H1 (cell line): ENCODE measurements at regions not wholly inside any gene's neighbourhood (a gene's known extent, or its start where the extent isn't known, plus 50 kb on each side); places are given as distances from the start of the nearest gene placed in this dataset.

ENCODE experiments used
- CTCF ChIA-PET: fragments of 300-600 bp; sonication (Branson Sonifier 250); formaldehyde crosslinking; loops from one replicate; lab custom pipeline; 2021; ENCODE audit not compliant: partially characterized antibody; lab: Charles Lee
- POLR2A ChIA-PET: fragments of 300-600 bp; sonication (Branson Sonifier 250); formaldehyde crosslinking; loops from one replicate; lab custom pipeline; 2021; ENCODE audit warnings: inconsistent platforms; ENCODE audit not compliant: partially characterized antibody; lab: Charles Lee
- DNase-seq, 2 experiments: peaks; one replicate each; pipeline versions ENCODE4 v3.0.0 to v3.0.0-alpha.2; 2010 to 2022; ENCODE audit warnings: low spot score in 2 of 2, low read depth in 1 of 2, mixed read lengths in 1 of 2
- FAIRE-seq: peaks from 2 replicates; lab custom pipeline; 2011; peaks lifted over from hg19 to GRCh38; lab: Jason Lieb, UNC
- H2AFZ ChIP-seq: 2 replicates; pipeline ENCODE4 v1.8.1; 2012; ENCODE audit warnings: low read length, inconsistent platforms
- H2AK5ac ChIP-seq: 2 replicates; pipeline ENCODE4 v1.6.1; 2013; ENCODE audit warnings: low read depth, low read length
- H2BK120ac ChIP-seq: replicated peaks from 2 replicates; pipeline ENCODE3; 2013; ENCODE audit warnings: low read depth, low read length, inconsistent platforms
- H2BK12ac ChIP-seq: 2 replicates; pipeline ENCODE4 v1.6.1; 2013; ENCODE audit warnings: low read depth, low read length
- H2BK15ac ChIP-seq: 2 replicates; pipeline ENCODE4 v1.6.1; 2013; ENCODE audit warnings: low read length
- H2BK20ac ChIP-seq: 2 replicates; pipeline ENCODE4 v1.6.1; 2013; ENCODE audit warnings: low read length
- H2BK5ac ChIP-seq: 2 replicates; pipeline ENCODE4 v1.6.1; 2013; ENCODE audit warnings: low read depth, low read length
- H3K14ac ChIP-seq: 2 replicates; pipeline ENCODE4 v1.6.1; 2013; ENCODE audit warnings: inconsistent platforms; ENCODE audit not compliant: insufficient read length
- H3K18ac ChIP-seq: 2 replicates; pipeline ENCODE4 v1.6.1; 2013; ENCODE audit warnings: low read length; ENCODE audit errors: extremely low read depth
- H3K23ac ChIP-seq: 2 replicates; pipeline ENCODE4 v1.6.1; 2013; ENCODE audit warnings: inconsistent platforms; ENCODE audit not compliant: insufficient read length
- H3K23me2 ChIP-seq: 2 replicates; pipeline ENCODE4 v1.6.1; 2013; ENCODE audit warnings: low read depth, low read length
- H3K27ac ChIP-seq: 2 replicates; pipeline ENCODE4 v1.6.1; 2011; ENCODE audit warnings: low read depth, low read length, inconsistent platforms
- H3K27me3 ChIP-seq, 4 experiments: replicated peaks in 1 of 4; 1 replicate in 1 of 4; 2 replicates in 3 of 4; pipeline versions ENCODE4 v1.6.1 to v1.8.1; 2011 to 2013; ENCODE audit warnings: low read length in 3 of 4, mild to moderate bottlenecking in 3 of 4, inconsistent platforms in 2 of 4, mixed read lengths in 2 of 4, moderate library complexity in 1 of 4; ENCODE audit not compliant: control insufficient read depth in 3 of 4, insufficient read depth in 3 of 4; ENCODE audit errors: extremely low read depth in 1 of 4
- H3K36me3 ChIP-seq, 4 experiments: 2 replicates each; pipeline versions ENCODE4 v1.6.1 to v1.8.1; 2011 to 2013; ENCODE audit warnings: mild to moderate bottlenecking in 4 of 4, low read length in 3 of 4, moderate library complexity in 2 of 4, control low read depth in 1 of 4, inconsistent platforms in 1 of 4; ENCODE audit not compliant: insufficient read depth in 4 of 4, control insufficient read depth in 2 of 4
- H3K4ac ChIP-seq: replicated peaks from 2 replicates; pipeline ENCODE3; 2013; ENCODE audit warnings: low read length, low read depth, mixed read lengths, inconsistent platforms; ENCODE audit not compliant: insufficient read length
- H3K4me1 ChIP-seq, 4 experiments: replicated peaks in 1 of 4; 1 replicate in 1 of 4; 2 replicates in 3 of 4; pipeline versions ENCODE4 v1.6.1 to v1.8.1; 2011 to 2013; ENCODE audit warnings: low read length in 3 of 4, inconsistent platforms in 2 of 4, mixed read lengths in 1 of 4; ENCODE audit not compliant: insufficient read depth in 4 of 4, control insufficient read depth in 3 of 4
- H3K4me2 ChIP-seq, 2 experiments: 2 replicates each; pipeline versions ENCODE4 v1.6.1 to v1.8.1; 2011 to 2013; ENCODE audit warnings: low read depth in 2 of 2, low read length in 2 of 2, control low read depth in 1 of 2, inconsistent platforms in 1 of 2, mild to moderate bottlenecking in 1 of 2; ENCODE audit not compliant: insufficient read depth in 1 of 2
- H3K4me3 ChIP-seq, 4 experiments: fragments of 200-600, 300-600 bp in 1 of 4; sonication (generic), shearing (Covaris generic), sonication (Bioruptor Twin) in 1 of 4; 2 replicates each; pipeline versions ENCODE4 v1.5.1 to v1.8.1; 2011 to 2016; ENCODE audit warnings: low read length in 4 of 4, low read depth in 3 of 4, control low read depth in 2 of 4, inconsistent platforms in 2 of 4, mild to moderate bottlenecking in 2 of 4, mixed read lengths in 1 of 4, moderate library complexity in 1 of 4; ENCODE audit not compliant: insufficient read depth in 2 of 4; ENCODE audit errors: extremely low read depth in 1 of 4
- H3K56ac ChIP-seq: replicated peaks from 2 replicates; pipeline ENCODE3; 2013; ENCODE audit warnings: low read depth, mild to moderate bottlenecking, mixed read lengths, low read length, inconsistent platforms; ENCODE audit not compliant: insufficient read length
- H3K79me1 ChIP-seq: 2 replicates; pipeline ENCODE4 v1.6.1; 2013; ENCODE audit warnings: low read depth, low read length, control low read depth
- H3K79me2 ChIP-seq, 2 experiments: 2 replicates each; pipeline versions ENCODE4 v1.6.1 to v1.8.1; 2012 to 2013; ENCODE audit warnings: low read length in 2 of 2, mild to moderate bottlenecking in 2 of 2, inconsistent platforms in 1 of 2; ENCODE audit not compliant: insufficient read depth in 2 of 2, control insufficient read depth in 1 of 2
- H3K9ac ChIP-seq, 4 experiments: replicated peaks in 1 of 4; 1 replicate in 1 of 4; 2 replicates in 3 of 4; pipeline versions ENCODE4 v1.6.1 to v1.8.1; 2011 to 2013; ENCODE audit warnings: low read depth in 3 of 4, low read length in 3 of 4, control low read depth in 2 of 4, mild to moderate bottlenecking in 2 of 4, moderate library complexity in 2 of 4, inconsistent platforms in 1 of 4; ENCODE audit errors: extremely low read depth in 1 of 4
- H3K9me3 ChIP-seq, 2 experiments: 2 replicates each; pipeline versions ENCODE4 v1.6.1 to v1.8.1; 2012 to 2013; ENCODE audit warnings: mild to moderate bottlenecking in 2 of 2, moderate library complexity in 2 of 2, control low read depth in 1 of 2, inconsistent platforms in 1 of 2, low read depth in 1 of 2, low read length in 1 of 2, mixed read lengths in 1 of 2; ENCODE audit not compliant: insufficient read depth in 2 of 2
- H4K20me1 ChIP-seq, 2 experiments: replicated peaks in 1 of 2; 2 replicates each; pipeline versions ENCODE3 to v1.8.1; 2011 to 2013; ENCODE audit warnings: inconsistent platforms in 2 of 2, low read length in 2 of 2, mild to moderate bottlenecking in 1 of 2; ENCODE audit not compliant: insufficient read depth in 2 of 2, control insufficient read depth in 1 of 2
- H4K5ac ChIP-seq: 2 replicates; pipeline ENCODE4 v1.6.1; 2013; ENCODE audit warnings: low read length, low read depth, mixed read lengths, inconsistent platforms; ENCODE audit not compliant: insufficient read length
- H4K8ac ChIP-seq: 2 replicates; pipeline ENCODE4 v1.8.0; 2013; ENCODE audit warnings: mild to moderate bottlenecking, moderate library complexity, low read length, inconsistent platforms; ENCODE audit not compliant: insufficient read depth; ENCODE audit errors: extremely low read depth
- H4K91ac ChIP-seq: replicated peaks from 2 replicates; pipeline ENCODE3; 2013; ENCODE audit warnings: low read length, mixed read lengths, inconsistent platforms; ENCODE audit not compliant: insufficient read length
- BRCA1 ChIP-seq: IDR thresholded peaks from 2 replicates; pipeline ENCODE4 v1.6.1; 2012; ENCODE audit warnings: low read depth, low read length, improper control_type of control experiment
- CBX8 ChIP-seq: fragments of 300-800, 300-1000 bp; sonication (generic); IDR thresholded peaks from 2 replicates; pipeline ENCODE4 v1.7.1; 2016; ENCODE audit warnings: low read depth, low read length, borderline replicate concordance
- E2F6 ChIP-seq: IDR thresholded peaks from 2 replicates; pipeline ENCODE4 v1.6.1; 2012; ENCODE audit warnings: inconsistent platforms
- HDAC6 ChIP-seq: IDR thresholded peaks from one replicate; pipeline ENCODE4 v1.7.1; 2012; ENCODE audit warnings: low read depth, mild to moderate bottlenecking, inconsistent platforms, low read length, moderate library complexity
- WGBS, 2 experiments: shearing (Covaris generic) in 1 of 2; methylation state at CpG; one replicate each; pipeline versions ENCODE4 v1.1.6 to v1.1.7; 2013 to 2015; ENCODE audit warnings: low lambda C conversion rate in 2 of 2, mixed read lengths in 2 of 2, inconsistent platforms in 1 of 2, low coverage in 1 of 2, missing lambda C conversion rate in 1 of 2; ENCODE audit not compliant: insufficient replicate concordance in 2 of 2, insufficient coverage in 1 of 2, insufficient read length in 1 of 2; ENCODE audit errors: extremely low coverage in 1 of 2, missing lambda C conversion rate in 1 of 2; 5-methylcytosine and 5-hydroxymethylcytosine counted together

DNA sequence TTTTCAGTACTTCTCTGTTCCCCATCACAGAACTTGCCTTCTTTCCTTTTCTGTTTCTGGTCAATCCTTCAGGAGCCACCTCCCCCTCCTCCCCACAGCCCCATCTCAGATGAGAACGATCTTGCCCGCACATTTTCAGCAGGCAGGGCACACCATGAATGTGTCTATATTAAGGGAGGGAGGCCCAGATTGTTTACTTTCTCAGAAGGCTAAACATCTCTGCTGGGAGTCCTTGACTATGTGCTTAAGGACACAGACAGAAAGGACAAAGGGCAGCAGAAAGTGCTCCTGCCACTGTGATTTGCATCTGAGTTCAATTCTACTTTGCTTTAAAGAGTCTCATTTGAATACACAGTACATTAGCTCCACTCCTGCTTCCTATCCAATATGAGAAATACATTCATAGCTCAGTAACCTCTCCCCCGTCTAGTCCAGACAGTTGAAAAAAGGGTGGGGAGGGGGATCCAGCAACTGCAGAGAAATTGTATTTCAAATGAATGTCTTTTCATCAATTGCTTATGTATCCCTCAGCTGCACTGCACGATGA lies 175.0 kb upstream of the PARD3B start:
- Histone ChIP-seq H3K23ac (no peak overlapping the region), H2BK20ac (no peak overlapping the region), H3K18ac (no peak overlapping the region), H2BK15ac (no peak overlapping the region), H3K56ac (no peak overlapping the region)
- FAIRE-seq, result no peak
- TF ChIP-seq E2F6, result no peak
- TF ChIP-seq CBX8, result no peak
- no peak for TF ChIP-seq BRCA1
- no peak for TF ChIP-seq HDAC6
- TF ChIP-seq, all 59 proteins: peak for 0
- Histone ChIP-seq H3K14ac (no peak overlapping the region), H2AFZ (peak overlapping the region; percentile 36), H3K79me1 (no peaks in the 10 kb centered on the region), H3K27ac (no peak overlapping the region), H4K8ac (no peak overlapping the region), H3K4me2 (peak overlapping the region in 1 of 2 experiments; percentile 29; a peak in 1 of 4 replicates), H3K4ac (no peak overlapping the region), H4K20me1 (no peaks in the 10 kb centered on the region), H3K4me1 (peaks cover 0 to 4% (median 2%) of the 10 kb centered on the region in 4 experiments; a peak in 2 of 7 replicates), H2AK5ac (no peak overlapping the region), H3K4me3 (no peak overlapping the region), H2BK120ac (no peak overlapping the region), H2BK5ac (no peak overlapping the region), H4K91ac (peak overlapping the region; percentile 32), H3K9ac (no peak overlapping the region), H2BK12ac (no peak overlapping the region), H3K9me3 (peaks cover 3 to 5% of the 10 kb centered on the region in 2 experiments; a peak in 1 of 4 replicates), H3K27me3 (no peaks in the 10 kb centered on the region), H3K36me3 (no peaks in the 10 kb centered on the region), H3K23me2 (no peaks in the 10 kb centered on the region), H4K5ac (no peak overlapping the region), H3K79me2 (no peaks in the 10 kb centered on the region)
- DNase-seq, result no peak
- POLR2A ChIA-PET, result no interaction called here
- CTCF ChIA-PET, result no interaction called here
- 70% methylated on average over 4 of the region's 4 CpGs; no CpG with 5 or more reads in 1 of the 2 experiments for WGBS, 2 experiments
